Esophagus muscularis mucosa (tissue), 4 donors: ENCODE measurements at regions not wholly inside any gene's neighbourhood (a gene's known extent, or its start where the extent isn't known, plus 50 kb on each side); places are given as distances from the start of the nearest gene placed in this dataset.

Experiments used
- DNase-seq: peaks from one replicate; pipeline ENCODE4 v3.0.0-alpha.2; 2017; ENCODE audit errors: extremely low spot score
- H3K27ac ChIP-seq, 4 donors: fragments of 200-600 bp; sonication (generic); replicated peaks in 1 of 4; 1 replicate in 3 of 4; 2 replicates in 1 of 4; pipeline ENCODE4 v1.5.1; 2016 to 2019; ENCODE audit warnings: mild to moderate bottlenecking in 1 of 4
- H3K27me3 ChIP-seq, 4 donors: fragments of 200-600 bp; sonication (generic); one replicate each; pipeline versions ENCODE4 v1.5.1 to v1.6.0; 2016 to 2019
- H3K36me3 ChIP-seq, 4 donors: fragments of 200-600 bp; sonication (generic); one replicate each; pipeline ENCODE4 v1.5.1; 2016 to 2019
- H3K4me1 ChIP-seq, 4 donors: fragments of 200-600 bp; sonication (generic); one replicate each; pipeline ENCODE4 v1.5.1; 2016 to 2019
- H3K4me3 ChIP-seq, 4 donors: fragments of 200-600 bp; sonication (generic); 1 replicate in 2 of 4; 2 replicates in 2 of 4; pipeline ENCODE4 v1.5.1; 2016 to 2019; ENCODE audit warnings: mild to moderate bottlenecking in 4 of 4, moderate library complexity in 1 of 4
- H3K9me3 ChIP-seq, 4 donors: fragments of 200-600 bp; sonication (generic); 1 replicate in 3 of 4; 2 replicates in 1 of 4; pipeline ENCODE4 v1.5.1; 2016 to 2019
- EP300 ChIP-seq: sonication (generic); formaldehyde crosslinking; IDR thresholded peaks from one replicate; pipeline ENCODE4 v1.6.1; 2017; ENCODE audit warnings: antibody characterized with exemption
- POLR2A ChIP-seq: fragments of 450-650 bp; IDR thresholded peaks from one replicate; pipeline ENCODE4 v1.6.1; 2017; ENCODE audit warnings: antibody characterized with exemption, moderate library complexity, mild to moderate bottlenecking, low read depth
- POLR2AphosphoS5 ChIP-seq, 2 donors: sonication (generic); formaldehyde crosslinking; IDR thresholded peaks; one replicate each; pipeline ENCODE4 v1.6.1; 2017; ENCODE audit warnings: antibody characterized with exemption in 2 of 2
- WGBS: methylation state at CpG from one replicate; pipeline ENCODE4 v1.1.5; 2018; 5-methylcytosine and 5-hydroxymethylcytosine counted together
- intact Hi-C: fragments of 100-400 bp; cut with DNase I; formaldehyde crosslinking; loops from one replicate; pipeline ENCODE4 v1.15.1; 2023
- TF ChIP-seq, protein P1 (sequence below), 3 experiments: fragments of 200-600 bp in 2 of 3; fragments of 450-650 bp in 1 of 3; sonication (generic) in 2 of 3; IDR thresholded peaks; one replicate each; pipeline ENCODE4 v1.5.1; 2017 to 2019; ENCODE audit warnings: antibody characterized with exemption in 3 of 3, mild to moderate bottlenecking in 2 of 3, moderate library complexity in 1 of 3

DNA sequence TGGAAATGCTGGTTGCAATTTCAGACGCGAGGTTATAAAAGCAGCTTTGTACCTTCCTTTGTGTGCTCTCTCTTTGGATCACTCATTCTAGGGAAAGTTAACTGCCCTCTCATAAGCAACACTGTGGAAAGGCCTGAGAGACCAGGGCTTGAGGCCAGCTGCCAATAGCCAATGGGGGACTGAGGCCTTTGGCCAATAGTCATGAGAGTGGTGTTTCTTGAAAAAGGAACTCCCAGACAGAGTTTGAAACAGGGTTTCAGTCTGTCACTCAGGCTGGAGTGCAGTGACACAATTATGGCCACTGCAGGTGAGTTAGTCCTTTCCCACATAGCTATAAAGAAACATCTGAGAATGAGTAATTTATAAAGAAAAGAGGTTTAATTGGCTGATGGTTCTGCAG is 524.7 kb upstream of the SMIM31 start:
- H3K36me3 ChIP-seq: no peaks in the 10 kb centered on the region
- DNase-seq: no peak
- 86% methylated on average over 2 of the region's 2 CpGs for WGBS
- TF ChIP-seq POLR2AphosphoS5 (IDR thresholded peaks at IDR 0.05) (no peak), EP300 (no peak), POLR2A (no peak)
- TF ChIP-seq, protein P1, sequence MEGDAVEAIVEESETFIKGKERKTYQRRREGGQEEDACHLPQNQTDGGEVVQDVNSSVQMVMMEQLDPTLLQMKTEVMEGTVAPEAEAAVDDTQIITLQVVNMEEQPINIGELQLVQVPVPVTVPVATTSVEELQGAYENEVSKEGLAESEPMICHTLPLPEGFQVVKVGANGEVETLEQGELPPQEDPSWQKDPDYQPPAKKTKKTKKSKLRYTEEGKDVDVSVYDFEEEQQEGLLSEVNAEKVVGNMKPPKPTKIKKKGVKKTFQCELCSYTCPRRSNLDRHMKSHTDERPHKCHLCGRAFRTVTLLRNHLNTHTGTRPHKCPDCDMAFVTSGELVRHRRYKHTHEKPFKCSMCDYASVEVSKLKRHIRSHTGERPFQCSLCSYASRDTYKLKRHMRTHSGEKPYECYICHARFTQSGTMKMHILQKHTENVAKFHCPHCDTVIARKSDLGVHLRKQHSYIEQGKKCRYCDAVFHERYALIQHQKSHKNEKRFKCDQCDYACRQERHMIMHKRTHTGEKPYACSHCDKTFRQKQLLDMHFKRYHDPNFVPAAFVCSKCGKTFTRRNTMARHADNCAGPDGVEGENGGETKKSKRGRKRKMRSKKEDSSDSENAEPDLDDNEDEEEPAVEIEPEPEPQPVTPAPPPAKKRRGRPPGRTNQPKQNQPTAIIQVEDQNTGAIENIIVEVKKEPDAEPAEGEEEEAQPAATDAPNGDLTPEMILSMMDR (IDR thresholded peaks at IDR 0.05): no peak
- H3K27ac ChIP-seq: no peak overlapping the region
- no peaks in the 10 kb centered on the region for H3K4me1 ChIP-seq
- no peak overlapping the region for H3K4me3 ChIP-seq
- H3K9me3 ChIP-seq: no peaks in the 10 kb centered on the region
- H3K27me3 ChIP-seq: no peaks in the 10 kb centered on the region
- intact Hi-C loops: no loop called here

DNA sequence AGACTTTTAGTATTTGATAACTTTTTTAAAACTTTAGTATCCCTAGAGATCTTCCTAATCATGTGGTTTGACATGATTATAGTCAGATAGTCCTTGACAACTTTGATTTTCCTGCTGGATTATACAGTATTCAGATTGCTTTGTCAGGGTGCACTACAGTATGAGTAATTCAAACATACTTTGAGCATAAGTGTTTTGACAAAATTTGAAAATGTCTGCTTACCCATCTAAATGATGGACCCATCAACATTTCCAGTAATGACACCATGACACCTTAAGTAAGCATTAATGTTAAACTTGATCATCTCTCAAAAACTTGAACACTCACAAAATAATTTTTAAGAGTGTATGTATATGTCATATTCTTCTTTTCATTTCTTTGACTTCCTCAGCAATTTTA is 514.5 kb upstream of the SMIM31 start:
- Histone ChIP-seq H3K27ac (no peak overlapping the region), H3K36me3 (no peaks in the 10 kb centered on the region), H3K27me3 (no peaks in the 10 kb centered on the region), H3K4me3 (no peak overlapping the region), H3K4me1 (no peaks in the 10 kb centered on the region), H3K9me3 (no peaks in the 10 kb centered on the region)
- no peak for TF ChIP-seq EP300
- TF ChIP-seq, protein P1 (IDR thresholded peaks at IDR 0.05): no peak
- no peak for DNase-seq
- intact Hi-C loops: no loop called here

DNA sequence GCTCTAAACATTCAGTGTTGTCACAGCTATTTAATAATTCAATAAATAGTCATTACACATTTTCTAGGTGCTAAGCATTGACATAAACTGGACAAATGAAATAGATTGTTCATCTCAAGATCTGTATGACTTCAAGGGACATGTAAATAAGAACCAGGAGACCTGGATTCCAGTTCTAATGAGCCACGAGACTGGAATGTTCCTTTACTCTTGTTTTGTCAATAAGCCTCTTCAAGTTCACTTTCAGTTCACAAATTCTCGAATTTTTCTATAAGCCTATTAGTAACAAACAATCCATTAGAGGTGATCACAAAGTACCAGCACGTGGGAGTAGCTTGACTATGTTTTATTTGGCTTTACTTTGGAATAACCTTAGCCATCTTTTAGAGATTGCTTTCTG is 514.0 kb upstream of the SMIM31 start:
- Histone ChIP-seq H3K27ac (no peak overlapping the region), H3K9me3 (no peaks in the 10 kb centered on the region), H3K27me3 (no peaks in the 10 kb centered on the region), H3K4me3 (no peak overlapping the region), H3K4me1 (no peaks in the 10 kb centered on the region), H3K36me3 (no peaks in the 10 kb centered on the region)
- intact Hi-C loops: no loop called here
- WGBS: 40% methylated on average over 3 of the region's 3 CpGs
- DNase-seq: no peak
- TF ChIP-seq POLR2A (no peak), POLR2AphosphoS5 (IDR thresholded peaks at IDR 0.05) (no peak)
- TF ChIP-seq, protein P1 (IDR thresholded peaks at IDR 0.05): no peak

DNA sequence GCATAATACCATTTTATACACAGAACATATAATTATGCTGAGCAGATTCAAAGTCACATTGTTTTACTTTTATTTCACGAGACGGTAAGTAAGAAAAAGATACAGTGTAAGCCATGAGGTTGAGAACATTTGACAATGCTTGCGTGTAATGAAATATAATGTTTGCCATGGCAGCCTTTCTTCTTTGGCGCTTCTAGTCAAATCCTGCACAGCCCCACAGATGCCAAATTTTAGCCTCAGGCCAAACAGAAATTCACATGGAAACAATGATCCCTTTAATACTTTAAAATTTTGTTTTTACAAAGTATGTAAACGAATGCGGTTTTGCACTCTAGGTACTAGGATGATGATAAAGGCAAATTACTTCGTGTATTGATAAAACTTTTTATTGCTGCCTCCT is 502.7 kb upstream of the SMIM31 start:
- 80% methylated on average over 7 of the region's 7 CpGs for WGBS
- no peak for TF ChIP-seq EP300
- TF ChIP-seq POLR2AphosphoS5 (IDR thresholded peaks at IDR 0.05): no peak
- TF ChIP-seq POLR2A: no peak
- TF ChIP-seq, protein P1 (IDR thresholded peaks at IDR 0.05): no peak
- no peak for DNase-seq
- Histone ChIP-seq H3K9me3 (no peaks in the 10 kb centered on the region), H3K27ac (no peak overlapping the region), H3K36me3 (no peaks in the 10 kb centered on the region), H3K4me1 (no peaks in the 10 kb centered on the region), H3K4me3 (no peak overlapping the region), H3K27me3 (no peaks in the 10 kb centered on the region)
- intact Hi-C loops: no loop called here

DNA sequence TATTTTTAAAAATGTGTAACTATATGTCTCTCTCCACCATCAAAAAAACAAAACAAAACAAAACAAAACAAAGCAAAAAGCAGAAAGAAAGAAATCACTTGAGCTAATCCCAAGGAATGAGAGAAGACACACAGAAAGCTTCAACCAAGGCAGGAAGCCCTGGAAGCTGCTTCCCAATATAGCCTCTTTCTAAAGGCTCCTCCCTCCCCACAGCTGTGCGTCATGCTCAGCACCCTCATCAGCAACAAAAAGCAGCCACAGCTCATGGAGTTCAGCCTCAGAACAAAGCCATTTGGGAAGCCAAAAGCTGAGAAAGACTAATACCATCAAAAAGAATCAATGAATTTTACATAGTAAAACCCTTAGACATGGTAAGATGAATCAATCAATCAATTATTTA is 501.6 kb upstream of the SMIM31 start:
- WGBS: 25% methylated on average over 1 of the region's 1 CpG
- H3K4me1 ChIP-seq: no peaks in the 10 kb centered on the region
- H3K4me3 ChIP-seq: no peak overlapping the region
- TF ChIP-seq, protein P1 (IDR thresholded peaks at IDR 0.05): no peak
- TF ChIP-seq POLR2AphosphoS5 (IDR thresholded peaks at IDR 0.05) (no peak), POLR2A (no peak), EP300 (no peak)
- no peak overlapping the region for H3K27ac ChIP-seq
- DNase-seq: no peak
- intact Hi-C loops: no loop called here
- no peaks in the 10 kb centered on the region for H3K36me3 ChIP-seq
- no peaks in the 10 kb centered on the region for H3K9me3 ChIP-seq
- no peaks in the 10 kb centered on the region for H3K27me3 ChIP-seq
